Posterior cingulate gyrus (tissue), 11 donors: ENCODE measurements at regions not wholly inside any gene's neighbourhood (a gene's known extent, or its start where the extent isn't known, plus 50 kb on each side); places are given as distances from the start of the nearest gene placed in this dataset.
"Not testable (repeated sequence)": the region's sequence is repeated elsewhere in the genome, so short reads cannot be mapped to it uniquely, and the experiment has no call there.

Experiments used
- DNase-seq, 10 donors: peaks; one replicate each; pipeline versions ENCODE4 v3.0.0 to v3.0.0-alpha.2; 2020 to 2021; ENCODE audit warnings: mixed read lengths in 3 of 10
- intact Hi-C: fragments of 100-400 bp; cut with DNase I; formaldehyde crosslinking; loops from one replicate; pipeline ENCODE4 v1.15.1; 2023

- intact Hi-C loops = no loop called here
- no peak for DNase-seq
Measured at GRCh38 chr14:88981948-88982347, 157.5 kb downstream of the TTC8 start.

- intact Hi-C loops = no loop called here
- DNase-seq = peak in 2 of 10 donors; percentile 22 to 25
Measured at GRCh38 chr14:88983755-88984154, 159.3 kb downstream of the TTC8 start.

GRCh38 chr14:88985654-88986053, 161.2 kb downstream of the TTC8 start:
- no peak for DNase-seq
- intact Hi-C loops = no loop called here

DNA sequence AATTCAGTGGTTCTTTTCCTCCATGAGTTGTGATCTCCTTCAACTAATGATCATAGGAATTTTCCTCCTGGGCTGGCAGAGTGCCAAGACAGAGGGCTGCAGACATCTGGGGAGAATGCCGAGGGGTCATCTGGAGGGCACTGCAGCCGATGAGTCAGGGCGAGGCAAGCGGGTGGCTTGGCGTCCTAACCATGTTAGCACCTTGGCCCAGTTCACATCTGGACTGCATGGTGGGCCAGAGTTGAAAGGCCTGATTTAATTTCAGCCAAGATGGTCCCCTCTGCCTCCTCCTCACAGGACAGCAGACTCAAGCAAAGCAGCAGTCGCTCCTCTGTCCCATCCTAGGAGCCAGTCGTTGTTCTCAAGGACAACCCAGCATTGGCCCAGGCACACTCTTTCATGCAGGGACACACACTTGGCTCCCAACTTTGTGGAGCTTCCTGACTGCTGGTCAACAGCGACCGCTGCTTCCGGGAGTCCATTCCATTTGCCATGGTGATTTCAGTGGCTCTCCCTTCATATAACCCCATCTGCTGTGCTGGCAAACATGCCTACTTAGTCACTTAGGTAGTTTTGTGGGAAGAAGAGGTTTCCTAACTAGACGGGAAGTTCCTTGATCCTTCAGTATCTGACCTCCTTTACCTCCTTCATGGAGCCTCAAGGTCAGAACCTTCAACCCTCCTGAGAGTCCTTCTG, 161.8 kb downstream of the TTC8 start:
- intact Hi-C loops = no loop called here
- DNase-seq = no peak

DNA sequence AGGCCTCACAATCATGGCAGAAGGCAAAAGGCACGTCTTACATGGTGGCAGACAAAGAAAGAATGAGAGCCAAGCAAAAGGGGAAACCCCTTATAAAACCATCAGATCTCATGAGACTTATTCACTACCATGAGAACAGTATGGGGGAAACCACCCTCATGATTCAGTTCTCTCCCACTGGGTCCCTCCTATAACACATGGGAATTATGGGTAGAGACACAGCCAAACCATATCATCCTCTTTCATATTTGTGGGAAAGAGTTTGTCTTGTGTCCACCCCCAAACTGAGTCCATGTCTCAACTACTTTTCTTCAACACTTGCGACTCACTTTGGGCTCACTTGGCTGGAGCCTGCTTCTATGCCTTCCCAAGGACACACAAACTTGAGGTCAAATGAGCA, 162.5 kb downstream of the TTC8 start:
- intact Hi-C loops, DNase-seq: not testable (repeated sequence)

DNA sequence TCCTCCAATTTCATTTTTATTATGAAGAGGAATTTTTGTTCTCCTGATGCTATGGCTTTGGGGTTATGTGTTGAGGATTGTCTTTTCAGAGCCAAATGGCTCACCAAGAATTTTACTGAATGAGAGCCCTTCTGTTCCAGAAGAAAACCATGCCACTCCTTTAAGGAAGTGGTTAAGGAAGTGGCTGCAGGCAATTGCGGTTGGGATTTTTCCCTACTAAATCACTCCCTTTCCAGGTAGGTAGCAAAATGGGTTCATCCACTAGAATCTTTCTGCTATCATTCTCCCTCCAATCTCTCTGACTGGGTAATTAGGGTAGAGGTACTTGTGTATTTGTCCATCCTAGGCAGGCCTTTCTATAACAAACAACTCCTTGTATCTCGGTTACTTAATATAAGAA, 163.1 kb downstream of the TTC8 start:
- intact Hi-C loops = no loop called here
- no peak for DNase-seq

GRCh38 chr14:88989911-88990310, 165.5 kb downstream of the TTC8 start:
- intact Hi-C loops = no loop called here

GRCh38 chr14:88990856-88991255, 166.4 kb downstream of the TTC8 start:
- intact Hi-C loops = no loop called here
- no peak for DNase-seq

More at GRCh38 chr14:88989911-88990310, 165.5 kb downstream of the TTC8 start:
- no peak for DNase-seq

- intact Hi-C loops = no loop called here
- no peak for DNase-seq
Measured at GRCh38 chr14:88992011-88992410, 167.6 kb downstream of the TTC8 start.

- DNase-seq = no peak
- intact Hi-C loops = no loop called here
Measured at GRCh38 chr14:88993946-88994345, 169.5 kb downstream of the TTC8 start.

DNA sequence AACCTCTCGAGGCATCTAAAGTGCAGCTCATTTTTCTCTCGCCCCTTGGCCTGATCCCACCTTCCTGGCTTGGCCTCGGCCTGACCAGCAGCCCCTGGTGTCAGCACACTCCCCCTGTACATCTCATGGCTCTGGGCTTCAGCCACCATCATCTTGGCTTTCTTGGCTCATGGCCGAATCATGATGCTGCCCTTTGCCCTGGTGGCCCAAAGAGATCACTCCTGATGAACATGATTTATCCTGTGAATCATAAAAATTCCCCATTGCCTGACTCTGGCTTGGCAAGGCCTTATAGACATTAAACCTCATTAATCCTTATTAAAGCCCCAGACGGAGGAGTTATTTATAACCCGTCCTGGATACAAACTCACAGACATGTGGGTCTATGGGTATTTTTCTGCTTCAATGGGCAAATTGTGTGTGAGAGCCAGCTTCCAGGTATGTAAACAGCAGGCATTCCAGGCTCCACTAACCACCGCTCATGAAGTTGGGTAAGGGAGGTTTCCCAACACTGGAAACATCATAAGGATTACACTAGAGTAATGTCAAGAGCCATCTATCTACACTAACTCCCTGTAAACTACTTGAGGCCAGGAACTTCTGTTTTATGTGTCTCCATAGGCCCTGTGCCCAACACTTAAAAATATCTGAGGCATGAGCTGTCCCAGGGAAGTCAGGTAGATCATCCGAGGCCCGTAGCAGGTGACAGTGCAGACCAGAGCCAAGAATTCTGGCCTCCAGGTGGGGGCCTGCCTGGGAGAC, 171.2 kb downstream of the TTC8 start:
- no peak for DNase-seq
- intact Hi-C loops = no loop called here

- intact Hi-C loops = no loop called here
- DNase-seq = no peak
Measured at GRCh38 chr14:88998027-88998426, 173.6 kb downstream of the TTC8 start.

DNA sequence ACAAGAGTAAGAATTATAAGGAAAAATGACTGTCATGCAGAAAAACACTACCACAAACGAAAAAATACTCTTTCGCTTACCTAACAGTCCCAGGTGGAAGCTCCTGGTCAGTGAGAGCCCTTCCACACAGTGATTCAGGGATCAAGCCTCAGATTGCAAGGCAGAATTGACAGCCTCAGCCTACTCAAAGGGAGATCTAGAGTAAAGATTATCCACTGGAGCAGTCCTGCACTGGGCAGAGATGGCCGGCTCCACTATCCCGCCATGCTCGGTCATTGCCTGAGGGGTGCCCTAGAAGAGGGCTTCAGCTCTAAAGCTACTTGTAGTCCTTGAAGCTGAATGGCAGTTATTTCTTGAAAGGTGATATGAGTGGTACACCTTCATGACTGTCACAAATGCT, 174.7 kb downstream of the TTC8 start:
- DNase-seq = no peak
- intact Hi-C loops = no loop called here

- intact Hi-C loops = no loop called here
- DNase-seq = peak in 2 of 10 donors; percentile 36 to 72
Measured at GRCh38 chr14:89000007-89000942, 175.8 kb downstream of the TTC8 start.

DNA sequence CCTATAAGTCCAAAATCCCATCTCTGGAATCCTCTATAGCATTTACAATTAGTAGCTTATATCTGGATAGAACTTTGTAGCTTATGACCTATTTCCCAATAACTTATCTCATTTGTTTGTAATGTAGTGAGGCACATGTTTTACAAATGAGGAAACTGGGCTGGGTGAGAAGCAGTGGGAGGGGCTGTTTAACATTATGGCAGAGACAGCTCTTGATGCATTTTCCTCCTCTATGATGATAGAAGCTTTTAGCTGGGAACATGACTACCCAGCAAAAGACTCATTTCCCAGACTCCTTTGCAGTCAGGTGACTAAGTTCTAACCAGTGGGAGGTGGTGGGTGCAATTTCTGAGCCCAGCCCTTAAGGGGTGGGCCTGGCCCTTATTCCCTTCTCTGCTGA, 179.7 kb downstream of the TTC8 start:
- intact Hi-C loops = no loop called here
- DNase-seq = no peak

DNA sequence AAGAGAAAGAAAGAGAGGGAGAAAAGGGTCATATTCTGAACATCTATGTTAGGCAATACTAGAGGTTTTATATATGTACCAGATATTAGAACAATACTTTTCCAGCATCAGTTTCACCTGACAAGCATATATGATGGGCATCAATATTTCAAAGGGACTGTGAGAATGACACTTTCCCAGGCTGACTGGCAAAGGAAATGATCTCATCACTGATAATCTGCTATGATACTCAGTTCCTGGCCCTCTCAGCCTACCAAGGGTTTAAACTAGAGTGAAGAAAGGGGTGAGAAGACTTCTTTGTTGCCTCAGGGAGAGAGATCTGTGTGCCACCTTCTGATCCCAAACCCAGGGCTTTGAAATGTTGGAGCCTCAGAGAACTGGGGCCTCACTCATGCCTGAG, 183.5 kb downstream of the TTC8 start:
- DNase-seq = no peak
- intact Hi-C loops = no loop called here

DNA sequence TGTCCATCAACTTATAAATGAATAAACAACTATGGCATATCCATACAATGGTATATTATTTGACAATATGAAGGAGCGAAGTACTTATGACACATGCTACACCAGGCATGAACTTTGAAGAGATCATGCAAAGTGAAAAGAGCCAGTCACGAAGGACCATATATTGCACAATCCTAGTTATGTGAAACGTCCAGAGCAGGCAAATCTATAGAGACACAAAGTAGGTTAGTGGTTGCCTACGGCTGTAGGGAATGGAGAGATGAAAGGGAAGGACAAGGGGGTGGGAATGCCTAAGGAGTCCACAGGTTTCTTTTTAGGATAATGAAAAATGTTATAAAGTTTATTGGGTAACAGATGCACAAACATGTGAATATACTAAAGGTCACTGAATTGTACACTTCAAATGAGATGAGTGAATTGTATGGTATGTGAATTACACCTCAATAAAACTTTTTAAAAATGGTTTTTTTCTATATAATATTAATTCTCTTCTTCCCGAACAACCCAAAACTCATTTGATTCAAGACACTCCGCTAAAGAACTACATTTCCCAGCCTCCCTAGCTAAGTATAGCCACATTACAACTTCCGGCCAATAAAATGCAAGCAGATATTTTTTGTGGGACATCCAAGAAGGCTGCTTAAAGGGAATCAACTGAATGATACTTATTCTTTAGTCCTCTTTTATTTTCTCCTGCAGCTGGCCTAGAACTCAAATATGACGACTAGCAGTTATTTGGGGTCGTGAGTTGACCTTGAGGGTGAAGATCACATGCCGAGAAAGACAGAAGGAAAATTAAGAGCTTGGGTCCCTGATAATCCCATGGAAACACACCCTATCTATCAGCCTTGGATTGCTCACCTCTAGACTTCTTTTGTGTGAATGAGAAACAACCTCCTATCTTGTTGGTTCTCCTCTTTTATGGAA, 187.2 kb downstream of the TTC8 start:
- DNase-seq = no peak
- intact Hi-C loops = no loop called here

- no peak for DNase-seq
- intact Hi-C loops = no loop called here
Measured at GRCh38 chr14:89012282-89013097, 188.0 kb downstream of the TTC8 start.

- DNase-seq = no peak
- intact Hi-C loops = no loop called here
Measured at GRCh38 chr14:89013098-89013504, 188.7 kb downstream of the TTC8 start.
